GM13976 (cell line): ENCODE measurements at regions not wholly inside any gene's neighbourhood (a gene's known extent, or its start where the extent isn't known, plus 50 kb on each side); places are given as distances from the start of the nearest gene placed in this dataset.
"Not testable (repeated sequence)": the region's sequence is repeated elsewhere in the genome, so short reads cannot be mapped to it uniquely, and the experiment has no call there.

Experiments used
- DNase-seq: peaks from one replicate; pipeline ENCODE4 v3.0.0; 2012; ENCODE audit warnings: low spot score
- in situ Hi-C: fragments of 300-500 bp; cut with MboI; formaldehyde crosslinking; loops from one replicate; pipeline ENCODE4 v1.12.0; 2022; ENCODE audit warnings: low sequenced_read_pairs, mixed read lengths, inconsistent platforms; ENCODE audit not compliant: unreplicated experiment
- TF ChIP-seq, protein P1 (sequence below): IDR thresholded peaks from 2 replicates; pipeline ENCODE4 v1.5.1; 2012; ENCODE audit warnings: borderline replicate concordance, mild to moderate bottlenecking; ENCODE audit not compliant: insufficient read depth; ENCODE audit errors: extremely low read depth, missing control alignments, control extremely low read depth

- in situ Hi-C loops, result no loop called here
- TF ChIP-seq, protein P1, sequence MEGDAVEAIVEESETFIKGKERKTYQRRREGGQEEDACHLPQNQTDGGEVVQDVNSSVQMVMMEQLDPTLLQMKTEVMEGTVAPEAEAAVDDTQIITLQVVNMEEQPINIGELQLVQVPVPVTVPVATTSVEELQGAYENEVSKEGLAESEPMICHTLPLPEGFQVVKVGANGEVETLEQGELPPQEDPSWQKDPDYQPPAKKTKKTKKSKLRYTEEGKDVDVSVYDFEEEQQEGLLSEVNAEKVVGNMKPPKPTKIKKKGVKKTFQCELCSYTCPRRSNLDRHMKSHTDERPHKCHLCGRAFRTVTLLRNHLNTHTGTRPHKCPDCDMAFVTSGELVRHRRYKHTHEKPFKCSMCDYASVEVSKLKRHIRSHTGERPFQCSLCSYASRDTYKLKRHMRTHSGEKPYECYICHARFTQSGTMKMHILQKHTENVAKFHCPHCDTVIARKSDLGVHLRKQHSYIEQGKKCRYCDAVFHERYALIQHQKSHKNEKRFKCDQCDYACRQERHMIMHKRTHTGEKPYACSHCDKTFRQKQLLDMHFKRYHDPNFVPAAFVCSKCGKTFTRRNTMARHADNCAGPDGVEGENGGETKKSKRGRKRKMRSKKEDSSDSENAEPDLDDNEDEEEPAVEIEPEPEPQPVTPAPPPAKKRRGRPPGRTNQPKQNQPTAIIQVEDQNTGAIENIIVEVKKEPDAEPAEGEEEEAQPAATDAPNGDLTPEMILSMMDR, result no peak
- DNase-seq, result no peak
Observed at GRCh38 chr6:68031054-68031453, 604.0 kb upstream of the ADGRB3 start.

GRCh38 chr6:68026483-68026882, 608.6 kb upstream of the ADGRB3 start:
- TF ChIP-seq, protein P1, result no peak
- in situ Hi-C loops, result no loop called here
- no peak for DNase-seq

DNA sequence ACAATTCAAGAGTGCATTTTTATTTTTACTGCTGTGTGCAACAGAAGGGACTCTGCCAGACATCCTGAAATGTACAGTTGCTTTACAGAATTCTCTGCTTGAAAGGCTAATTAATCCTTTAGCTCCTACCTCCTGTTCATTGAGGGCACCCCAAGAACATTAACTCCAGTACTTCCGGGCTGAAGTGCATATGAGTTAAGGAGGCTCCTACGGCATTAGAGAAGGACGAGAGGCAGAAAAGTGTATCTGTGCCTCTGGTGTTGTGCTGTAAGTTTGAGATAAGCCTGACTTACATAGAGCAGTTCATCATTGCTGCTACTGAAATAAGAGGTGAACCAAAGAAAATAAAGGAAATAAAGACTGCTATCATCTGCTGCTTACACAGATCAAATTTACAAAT, 609.3 kb upstream of the ADGRB3 start:
- no peak for DNase-seq
- in situ Hi-C loops, result no loop called here
- TF ChIP-seq, protein P1, result no peak

GRCh38 chr6:68024570-68025269, 610.4 kb upstream of the ADGRB3 start:
- DNase-seq, result no peak
- in situ Hi-C loops, result no loop called here

GRCh38 chr6:68022968-68023367, 612.1 kb upstream of the ADGRB3 start:
- DNase-seq, in situ Hi-C loops: not testable (repeated sequence)

More at GRCh38 chr6:68024570-68025269, 610.4 kb upstream of the ADGRB3 start:
- TF ChIP-seq, protein P1, result no peak

DNA sequence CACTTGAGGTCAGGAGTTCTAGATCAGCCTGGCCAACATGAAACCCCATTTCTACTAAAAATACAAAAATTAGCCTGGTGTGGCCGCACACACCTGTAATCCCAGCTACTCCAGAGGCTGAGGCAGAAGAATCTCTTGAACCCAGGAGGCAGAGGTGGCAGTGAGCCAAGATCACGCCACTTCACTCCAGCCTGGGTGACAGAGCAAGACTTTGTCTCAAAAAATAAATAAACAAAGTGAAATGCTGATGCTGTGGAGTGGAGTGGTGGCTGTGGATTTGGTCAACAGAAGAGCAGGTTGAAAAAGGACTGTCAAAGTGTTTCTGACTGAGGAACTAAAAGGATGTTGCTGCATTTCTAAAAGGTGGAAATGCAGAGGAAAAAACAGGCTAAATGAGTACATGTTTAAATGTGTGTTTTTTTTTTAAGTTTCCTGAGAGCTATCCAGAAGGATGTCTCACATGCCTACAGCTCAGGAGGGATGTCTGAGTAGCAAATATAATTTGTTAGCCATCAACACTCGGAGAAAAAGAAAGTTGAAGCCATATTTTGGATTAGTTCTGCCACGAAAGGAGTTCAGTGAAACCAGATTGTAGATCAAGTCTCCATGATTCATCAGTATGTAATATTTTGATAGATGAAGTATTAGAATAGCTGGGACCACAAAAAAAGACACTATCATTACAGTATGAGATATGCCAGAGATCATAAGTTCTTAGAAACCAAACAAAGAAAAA, 621.1 kb upstream of the ADGRB3 start:
- no peak for DNase-seq
- in situ Hi-C loops, result no loop called here
- TF ChIP-seq, protein P1, result no peak

GRCh38 chr6:68012822-68013221, 622.3 kb upstream of the ADGRB3 start:
- in situ Hi-C loops, result no loop called here

More at GRCh38 chr6:68012822-68013221, 622.3 kb upstream of the ADGRB3 start:
- DNase-seq, result no peak
- TF ChIP-seq, protein P1, result no peak
